OCI-LY1 (cell line): ENCODE measurements at regions not wholly inside any gene's neighbourhood (a gene's known extent, or its start where the extent isn't known, plus 50 kb on each side); places are given as distances from the start of the nearest gene placed in this dataset.

ENCODE experiments used
- H2AFZ ChIP-seq: fragments of 200-600 bp; sonication (generic), shearing (Covaris generic); 2 replicates; pipeline ENCODE4 v1.6.0; 2014; ENCODE audit warnings: antibody characterized with exemption, mild to moderate bottlenecking, low read length
- H3F3A ChIP-seq: fragments of 200-600 bp; sonication (generic), shearing (Covaris generic); 2 replicates; pipeline ENCODE4 v1.6.0; 2014; ENCODE audit warnings: mild to moderate bottlenecking, antibody characterized with exemption, low read length, moderate library complexity; ENCODE audit not compliant: insufficient read depth
- H3K27ac ChIP-seq: fragments of 200-600 bp; sonication (generic); 2 replicates; pipeline ENCODE4 v1.5.1; 2014; ENCODE audit warnings: low read length, mixed run types, mild to moderate bottlenecking, low read depth; ENCODE audit not compliant: poor library complexity, severe bottlenecking
- H3K27me3 ChIP-seq: fragments of 200-600 bp; sonication (generic); 2 replicates; pipeline ENCODE4 v1.6.0; 2014; ENCODE audit warnings: antibody characterized with exemption, mild to moderate bottlenecking, low read length, moderate library complexity; ENCODE audit not compliant: insufficient read depth
- H3K36me3 ChIP-seq: fragments of 200-600 bp; sonication (generic); 2 replicates; pipeline ENCODE4 v1.6.1; 2014; ENCODE audit warnings: mild to moderate bottlenecking, antibody characterized with exemption, low read length, moderate library complexity, mixed read lengths; ENCODE audit not compliant: insufficient read depth
- H3K4me1 ChIP-seq: fragments of 200-600 bp; sonication (generic); 2 replicates; pipeline ENCODE4 v1.5.1; 2014; ENCODE audit warnings: mild to moderate bottlenecking, low read length, moderate library complexity; ENCODE audit not compliant: insufficient read depth, severe bottlenecking
- H3K4me2 ChIP-seq: fragments of 200-600 bp; sonication (generic), shearing (Covaris generic); 2 replicates; pipeline ENCODE4 v1.6.1; 2014; ENCODE audit warnings: low read length
- H3K4me3 ChIP-seq: fragments of 200-600 bp; sonication (generic); 2 replicates; pipeline ENCODE4 v1.5.1; 2014; ENCODE audit warnings: low read length, low read depth, mild to moderate bottlenecking, mixed read lengths; ENCODE audit not compliant: poor library complexity, severe bottlenecking
- H3K79me2 ChIP-seq: fragments of 200-600 bp; shearing (Covaris generic); 2 replicates; pipeline ENCODE4 v1.6.1; 2016; ENCODE audit warnings: mixed run types, low read length, mixed read lengths; ENCODE audit not compliant: insufficient read depth
- H3K9ac ChIP-seq: fragments of 200-600 bp; sonication (generic), shearing (Covaris generic); 2 replicates; pipeline ENCODE4 v1.6.1; 2014; ENCODE audit warnings: mild to moderate bottlenecking, low read length, mixed read lengths
- H3K9me2 ChIP-seq: fragments of 200-600 bp; sonication (generic), shearing (Covaris generic); 2 replicates; pipeline ENCODE4 v1.6.1; 2014; ENCODE audit warnings: low read depth, mild to moderate bottlenecking, low read length, mixed read lengths
- H3K9me3 ChIP-seq: fragments of 200-600 bp; shearing (Covaris generic); 2 replicates; pipeline ENCODE4 v1.6.1; 2014; ENCODE audit warnings: low read length, mixed read lengths
- H4K20me1 ChIP-seq: fragments of 200-600 bp; sonication (generic), shearing (Covaris generic); 2 replicates; pipeline ENCODE4 v1.6.0; 2016; ENCODE audit warnings: mild to moderate bottlenecking, low read length; ENCODE audit not compliant: insufficient read depth
- CTCF ChIP-seq: fragments of 200-600 bp; sonication (generic), shearing (Covaris generic); IDR thresholded peaks from 2 replicates; pipeline ENCODE4 v1.5.1; 2017; ENCODE audit warnings: mild to moderate bottlenecking, antibody characterized with exemption, low read length, moderate library complexity, mixed read lengths
- EZH2 ChIP-seq: fragments of 200-600 bp; sonication (generic), shearing (Covaris generic); IDR thresholded peaks from 2 replicates; pipeline ENCODE4 v1.8.0; 2017; ENCODE audit warnings: borderline replicate concordance, mixed run types, mild to moderate bottlenecking, antibody characterized with exemption, low read length, moderate library complexity, mixed read lengths

- Histone ChIP-seq H3K36me3 (no peaks in the 10 kb centered on the region), H2AFZ (no peak overlapping the region), H3F3A (no peaks in the 10 kb centered on the region), H4K20me1 (no peaks in the 10 kb centered on the region), H3K27me3 (no peaks in the 10 kb centered on the region), H3K9me3 (no peaks in the 10 kb centered on the region), H3K79me2 (no peaks in the 10 kb centered on the region), H3K4me1 (peaks cover 14% of the 10 kb centered on the region), H3K4me2 (no peak overlapping the region), H3K4me3 (no peak overlapping the region), H3K27ac (no peak overlapping the region), H3K9ac (no peak overlapping the region), H3K9me2 (no peaks in the 10 kb centered on the region)
- TF ChIP-seq CTCF, result no peak
- TF ChIP-seq EZH2, result no peak
These were observed 1249.4 kb downstream of the LRFN5 start for GRCh38 chr14:42856106-42856505.

- Histone ChIP-seq H3K4me2 (peak overlapping the region; percentile 15; the same call in 1 of the 2 replicates), H3K27ac (no peak overlapping the region), H3K27me3 (no peaks in the 10 kb centered on the region), H4K20me1 (no peaks in the 10 kb centered on the region), H3K36me3 (no peaks in the 10 kb centered on the region), H3K9me3 (no peaks in the 10 kb centered on the region), H3K79me2 (no peaks in the 10 kb centered on the region), H2AFZ (no peak overlapping the region), H3K4me3 (no peak overlapping the region), H3K9me2 (no peaks in the 10 kb centered on the region), H3K4me1 (peaks cover 14% of the 10 kb centered on the region), H3F3A (no peaks in the 10 kb centered on the region), H3K9ac (no peak overlapping the region)
- no peak for TF ChIP-seq EZH2
- TF ChIP-seq CTCF, result no peak
These were observed 1248.4 kb downstream of the LRFN5 start for GRCh38 chr14:42855085-42855484.

GRCh38 chr14:42854061-42854460 lies 1247.4 kb downstream of the LRFN5 start:
- no peak overlapping the region for H2AFZ ChIP-seq
- peaks cover 14% of the 10 kb centered on the region for H3K4me1 ChIP-seq
- no peaks in the 10 kb centered on the region for H3K79me2 ChIP-seq
- H3K9ac ChIP-seq, result no peak overlapping the region
- no peaks in the 10 kb centered on the region for H3K27me3 ChIP-seq
- H3K36me3 ChIP-seq, result no peaks in the 10 kb centered on the region
- TF ChIP-seq CTCF (no peak), EZH2 (no peak)
- no peak overlapping the region for H3K4me2 ChIP-seq
- no peaks in the 10 kb centered on the region for H3F3A ChIP-seq
- no peaks in the 10 kb centered on the region for H3K9me2 ChIP-seq
- H4K20me1 ChIP-seq, result no peaks in the 10 kb centered on the region
- H3K4me3 ChIP-seq, result no peak overlapping the region
- no peaks in the 10 kb centered on the region for H3K9me3 ChIP-seq
- no peak overlapping the region for H3K27ac ChIP-seq
